ENCODE measurements at regions not wholly inside any gene's neighbourhood (a gene's known extent, or its start where the extent isn't known, plus 50 kb on each side); places are given as distances from the start of the nearest gene placed in this dataset.

DNA sequence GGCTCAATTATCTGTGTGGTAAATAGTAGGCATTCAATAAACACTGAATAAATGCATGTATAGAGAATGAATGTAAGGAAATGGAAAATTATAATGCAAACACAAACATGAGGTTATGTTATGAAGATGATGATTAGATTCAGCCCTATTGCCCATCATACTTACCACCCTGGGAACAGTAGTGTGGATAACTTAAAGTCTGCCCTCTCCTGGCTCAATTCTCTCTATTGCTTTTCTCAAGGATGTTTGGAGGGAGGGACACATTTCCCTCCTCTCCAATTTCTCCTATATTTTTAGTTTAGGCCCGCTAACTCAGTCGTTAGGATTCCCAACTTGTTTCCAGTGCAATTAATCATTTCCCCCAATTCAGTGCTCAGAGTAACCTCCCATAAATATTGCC, 101.5 kb upstream of the TNR start:
- Histone ChIP-seq H2AFZ (ENCODE audit: low read length) (no peak overlapping the region), H3K18ac (ENCODE audit: insufficient read length, low read depth, low read length) (no peak overlapping the region), H3K79me1 (ENCODE audit: insufficient read depth, low read depth, low read length, poor library complexity, severe bottlenecking) (no peaks in the 10 kb centered on the region), H2BK120ac (ENCODE audit: low read depth, low read length, poor library complexity, severe bottlenecking) (no peak overlapping the region), H4K5ac (ENCODE audit: insufficient read length, low read depth, low read length) (no peak overlapping the region), H3K4me1 (ENCODE audit: insufficient read depth, low read length) (0 out of 2 replicates have a peak, but pooled peaks cover 4% of the 10 kb centered on the region), H2BK15ac (ENCODE audit: low read depth, low read length) (no peak overlapping the region), H3K4ac (ENCODE audit: low read depth, low read length) (no peak overlapping the region), H2BK20ac (ENCODE audit: low read depth, low read length, poor library complexity, severe bottlenecking) (no peak overlapping the region), H2AK5ac (ENCODE audit: insufficient read length, low read length) (no peak overlapping the region), H3K23ac (ENCODE audit: insufficient read length, low read depth, low read length) (no peak overlapping the region), H4K20me1 (ENCODE audit: control insufficient read depth, insufficient read depth, insufficient read length) (no peaks in the 10 kb centered on the region), H3K23me2 (ENCODE audit: insufficient read length, low read depth, low read length, poor library complexity, severe bottlenecking) (no peaks in the 10 kb centered on the region), H3K9ac (ENCODE audit: extremely low read depth, insufficient read length, low read length) (no peak overlapping the region), H3K27me3 (ENCODE audit: insufficient read depth, low read length) (no peaks in the 10 kb centered on the region), H3K14ac (ENCODE audit: insufficient read depth, low read length) (no peak overlapping the region), H2BK5ac (ENCODE audit: insufficient read length, low read length) (no peak overlapping the region), H2BK12ac (ENCODE audit: insufficient read length, low read depth, low read length) (no peak overlapping the region), H3K27ac (ENCODE audit: insufficient read length, low read depth, low read length) (no peak overlapping the region), H4K8ac (replicated peaks; ENCODE audit: insufficient read length, low read depth, low read length) (no peak overlapping the region), H3T11ph (ENCODE audit: low read length) (no peak overlapping the region), H3K79me2 (ENCODE audit: insufficient read depth, low read length) (no peaks in the 10 kb centered on the region), H3K9me3 (ENCODE audit: control insufficient read depth, low read depth, low read length) (no peaks in the 10 kb centered on the region), H3K4me2 (ENCODE audit: insufficient read depth, insufficient read length, low read length) (no peak overlapping the region), H3K56ac (ENCODE audit: insufficient read length, low read depth, low read length) (no peak overlapping the region), H4K91ac (ENCODE audit: insufficient read length, low read depth, low read length) (no peak overlapping the region)
- no CpG with 5 or more reads among the region's 2 CpGs for WGBS (ENCODE audit: extremely low coverage, insufficient read length, low lambda C conversion rate)
- Mint-ChIP-seq H3K27ac (no peak overlapping the region), H3K4me3 (no peak overlapping the region), H3K36me3 (ENCODE audit: insufficient read depth in 1 of 3, low read depth in 3 of 3) (no peaks in the 10 kb centered on the region), H3K27me3 (ENCODE audit: low read depth) (peaks cover 5% of the 10 kb centered on the region), H3K9me3 (no peaks in the 10 kb centered on the region), H3K4me1 (peaks cover 36% of the 10 kb centered on the region in 2 experiments)
- no peak for DNase-seq
- TF ChIP-seq, protein P1, sequence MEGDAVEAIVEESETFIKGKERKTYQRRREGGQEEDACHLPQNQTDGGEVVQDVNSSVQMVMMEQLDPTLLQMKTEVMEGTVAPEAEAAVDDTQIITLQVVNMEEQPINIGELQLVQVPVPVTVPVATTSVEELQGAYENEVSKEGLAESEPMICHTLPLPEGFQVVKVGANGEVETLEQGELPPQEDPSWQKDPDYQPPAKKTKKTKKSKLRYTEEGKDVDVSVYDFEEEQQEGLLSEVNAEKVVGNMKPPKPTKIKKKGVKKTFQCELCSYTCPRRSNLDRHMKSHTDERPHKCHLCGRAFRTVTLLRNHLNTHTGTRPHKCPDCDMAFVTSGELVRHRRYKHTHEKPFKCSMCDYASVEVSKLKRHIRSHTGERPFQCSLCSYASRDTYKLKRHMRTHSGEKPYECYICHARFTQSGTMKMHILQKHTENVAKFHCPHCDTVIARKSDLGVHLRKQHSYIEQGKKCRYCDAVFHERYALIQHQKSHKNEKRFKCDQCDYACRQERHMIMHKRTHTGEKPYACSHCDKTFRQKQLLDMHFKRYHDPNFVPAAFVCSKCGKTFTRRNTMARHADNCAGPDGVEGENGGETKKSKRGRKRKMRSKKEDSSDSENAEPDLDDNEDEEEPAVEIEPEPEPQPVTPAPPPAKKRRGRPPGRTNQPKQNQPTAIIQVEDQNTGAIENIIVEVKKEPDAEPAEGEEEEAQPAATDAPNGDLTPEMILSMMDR (conservative IDR thresholded peaks at IDR 0.05), result peak; percentile 43; the same call in 2 of the 3 replicates

Measured in H9 (cell line).